Tibial nerve (tissue), 4 donors: ENCODE measurements at regions not wholly inside any gene's neighbourhood (a gene's known extent, or its start where the extent isn't known, plus 50 kb on each side); places are given as distances from the start of the nearest gene placed in this dataset.
A peak's percentile ranks its signal among the peaks of the same experiment; 100 is the strongest.

Experiments
- DNase-seq, 2 donors: peaks; one replicate each; pipeline ENCODE4 v3.0.0-alpha.2; 2019; ENCODE audit warnings: low spot score in 2 of 2
- H3K27ac ChIP-seq, 4 donors: fragments of 200-600 bp; sonication (generic) in 3 of 4; one replicate each; pipeline ENCODE4 v1.5.1; 2017 to 2019; ENCODE audit warnings: mild to moderate bottlenecking in 1 of 4
- H3K27me3 ChIP-seq, 2 donors: fragments of 200-600 bp; sonication (generic) in 1 of 2; one replicate each; pipeline versions ENCODE4 v1.5.1 to v1.6.0; 2017 to 2019
- H3K36me3 ChIP-seq, 3 donors: fragments of 200-600 bp; sonication (generic); one replicate each; pipeline ENCODE4 v1.5.1; 2018 to 2019
- H3K4me1 ChIP-seq, 4 donors: fragments of 200-600 bp; sonication (generic) in 3 of 4; one replicate each; pipeline ENCODE4 v1.5.1; 2017 to 2019
- H3K4me3 ChIP-seq, 4 donors: fragments of 200-600 bp; sonication (generic) in 3 of 4; one replicate each; pipeline ENCODE4 v1.5.1; 2017 to 2019; ENCODE audit warnings: mild to moderate bottlenecking in 1 of 4, moderate library complexity in 1 of 4
- H3K9me3 ChIP-seq, 4 donors: fragments of 200-600 bp; sonication (generic) in 3 of 4; one replicate each; pipeline ENCODE4 v1.5.1; 2017 to 2019
- CTCF ChIP-seq, 5 experiments: fragments of 200-600 bp in 3 of 5; fragments of 450-650 bp in 2 of 5; sonication (generic) in 3 of 5; IDR thresholded peaks; one replicate each; pipeline ENCODE4 v1.5.1; 2016 to 2019; ENCODE audit warnings: antibody characterized with exemption in 5 of 5, mild to moderate bottlenecking in 3 of 5, moderate library complexity in 2 of 5
- EP300 ChIP-seq, 2 donors: sonication (generic); formaldehyde crosslinking; IDR thresholded peaks; one replicate each; pipeline ENCODE4 v1.6.1; 2017; ENCODE audit warnings: antibody characterized with exemption in 2 of 2, mild to moderate bottlenecking in 1 of 2
- POLR2A ChIP-seq, 2 donors: fragments of 450-650 bp; IDR thresholded peaks; one replicate each; pipeline ENCODE4 v1.6.1; 2017; ENCODE audit warnings: antibody characterized with exemption in 2 of 2, mild to moderate bottlenecking in 2 of 2, moderate library complexity in 2 of 2
- WGBS, 2 donors: methylation state at CpG; one replicate each; pipeline ENCODE4 v1.1.5; 2018; 5-methylcytosine and 5-hydroxymethylcytosine counted together

GRCh38 chrX:134727363-134727762, 69.1 kb upstream of the PLAC1 start:
- no peak overlapping the region for H3K27ac ChIP-seq
- no peak overlapping the region for H3K4me3 ChIP-seq
- DNase-seq, result no peak
- 65 to 75% methylated on average over 1 of the region's 1 CpG for WGBS, 2 donors
- TF ChIP-seq CTCF (IDR thresholded peaks at IDR 0.05) (no peak), POLR2A (IDR thresholded peaks at IDR 0.05) (no peak), EP300 (IDR thresholded peaks at IDR 0.05) (no peak)
- H3K4me1 ChIP-seq, result no peaks in the 10 kb centered on the region
- H3K36me3 ChIP-seq, result no peaks in the 10 kb centered on the region
- H3K27me3 ChIP-seq, result peaks cover 0 to 4% of the 10 kb centered on the region in 2 donors
- H3K9me3 ChIP-seq, result no peaks in the 10 kb centered on the region

- H3K27ac ChIP-seq, result no peak overlapping the region
- H3K4me1 ChIP-seq, result no peaks in the 10 kb centered on the region
- TF ChIP-seq POLR2A (IDR thresholded peaks at IDR 0.05), result no peak
- TF ChIP-seq EP300 (IDR thresholded peaks at IDR 0.05), result no peak
- no peak for TF ChIP-seq CTCF (IDR thresholded peaks at IDR 0.05)
- no peak overlapping the region for H3K4me3 ChIP-seq
- no peaks in the 10 kb centered on the region for H3K9me3 ChIP-seq
- 77 to 92% methylated on average over 4 of the region's 4 CpGs for WGBS, 2 donors
- DNase-seq, result no peak
- peaks cover 0 to 4% of the 10 kb centered on the region in 2 donors for H3K27me3 ChIP-seq
- H3K36me3 ChIP-seq, result no peaks in the 10 kb centered on the region
Measured at GRCh38 chrX:134725103-134725690, 66.9 kb upstream of the PLAC1 start.

GRCh38 chrX:134721766-134722532, 63.7 kb upstream of the PLAC1 start:
- DNase-seq, result no peak
- Histone ChIP-seq H3K36me3 (no peaks in the 10 kb centered on the region), H3K4me3 (no peak overlapping the region), H3K4me1 (no peaks in the 10 kb centered on the region), H3K27me3 (no peaks in the 10 kb centered on the region), H3K9me3 (no peaks in the 10 kb centered on the region), H3K27ac (no peak overlapping the region)
- WGBS, 2 donors, result 72 to 78% methylated on average over 9 of the region's 9 CpGs
- TF ChIP-seq POLR2A (IDR thresholded peaks at IDR 0.05) (no peak), EP300 (IDR thresholded peaks at IDR 0.05) (no peak), CTCF (IDR thresholded peaks at IDR 0.05) (no peak)

- TF ChIP-seq CTCF (IDR thresholded peaks at IDR 0.05) (no peak), EP300 (IDR thresholded peaks at IDR 0.05) (no peak)
- no peak overlapping the region for H3K27ac ChIP-seq
- H3K9me3 ChIP-seq, result no peaks in the 10 kb centered on the region
- no peak for DNase-seq
- H3K4me1 ChIP-seq, result no peaks in the 10 kb centered on the region
- H3K36me3 ChIP-seq, result no peaks in the 10 kb centered on the region
- 74 to 77% methylated on average over 2 of the region's 2 CpGs for WGBS, 2 donors
- H3K27me3 ChIP-seq, result peaks cover 0 to 4% of the 10 kb centered on the region in 2 donors
- H3K4me3 ChIP-seq, result no peak overlapping the region
Measured at GRCh38 chrX:134718966-134719317, 60.7 kb upstream of the PLAC1 start.

GRCh38 chrX:134718105-134718965, 60.1 kb upstream of the PLAC1 start:
- DNase-seq, result peak in 1 of 2 donors; percentile 24
- Histone ChIP-seq H3K4me3 (no peak overlapping the region), H3K36me3 (no peaks in the 10 kb centered on the region), H3K4me1 (no peaks in the 10 kb centered on the region), H3K9me3 (no peaks in the 10 kb centered on the region), H3K27ac (no peak overlapping the region), H3K27me3 (peaks cover 0 to 8% of the 10 kb centered on the region in 2 donors)
- TF ChIP-seq CTCF (IDR thresholded peaks at IDR 0.05), result no peak
- TF ChIP-seq POLR2A (IDR thresholded peaks at IDR 0.05), result no peak
- no peak for TF ChIP-seq EP300 (IDR thresholded peaks at IDR 0.05)
- WGBS, 2 donors, result 48 to 59% methylated on average over 3 to 5 of the region's 5 CpGs
